HepG2 (cell line): ENCODE measurements at regions not wholly inside any gene's neighbourhood (a gene's known extent, or its start where the extent isn't known, plus 50 kb on each side); places are given as distances from the start of the nearest gene placed in this dataset.

Experiments used
- ATAC-seq: fragments of 200-7000 bp; cut with Tn5 transposase; 3 replicates; pipeline ENCODE4 v1.9.1; 2020; ENCODE audit warnings: mild to moderate bottlenecking, moderate library complexity
- BruUV-seq: library from RNA; stranded (reverse); fragments of 400-500 nt; replicated peaks from 2 replicates; lab custom pipeline; 2021; lab: Mats Ljungman, UMichigan
- CTCF ChIA-PET: fragments of 300-600 bp; formaldehyde crosslinking; extraction: SDS; loops from one replicate; lab custom pipeline; 2021; ENCODE audit warnings: low total read pairs, inconsistent platforms, low intra/inter-chr PET ratio; lab: Yijun Ruan, JAX
- POLR2A ChIA-PET: fragments of 350-600 bp; sonication (Branson Sonifier 250); formaldehyde crosslinking; loops from one replicate; lab custom pipeline; 2020; ENCODE audit warnings: antibody characterized with exemption, inconsistent platforms; lab: Yijun Ruan, JAX
- DNase-seq: peaks from one replicate; pipeline ENCODE4 v3.0.0-alpha.2; 2015; ENCODE audit warnings: low spot score
- FAIRE-seq: peaks from 3 replicates; lab custom pipeline; 2011; peaks lifted over from hg19 to GRCh38; lab: Jason Lieb, UNC
- H2AFZ ChIP-seq: one replicate; pipeline ENCODE4 v1.6.1; 2011; ENCODE audit warnings: low read length, inconsistent platforms
- H3K27ac ChIP-seq: fragments of 300-600 bp; 3 replicates; pipeline ENCODE4 v1.8.0; 2011; ENCODE audit warnings: mixed run types, mild to moderate bottlenecking, mixed read lengths, low read length, inconsistent platforms; ENCODE audit not compliant: insufficient read depth; ENCODE audit errors: extremely low read length
- H3K27me3 ChIP-seq, 2 experiments: fragments of 200-600 bp in 1 of 2; 2 replicates in 1 of 2; 3 replicates in 1 of 2; pipeline versions ENCODE4 v1.6.0 to v1.8.0; 2011; ENCODE audit warnings: low read length in 2 of 2, mild to moderate bottlenecking in 2 of 2, moderate library complexity in 2 of 2, inconsistent platforms in 1 of 2; ENCODE audit not compliant: insufficient read depth in 2 of 2, control insufficient read depth in 1 of 2
- H3K36me3 ChIP-seq, 2 experiments: fragments of 200-600 bp in 1 of 2; replicated peaks in 1 of 2; 2 replicates in 1 of 2; 3 replicates in 1 of 2; pipeline versions ENCODE4 v1.5.1 to v1.8.0; 2011; ENCODE audit warnings: low read length in 2 of 2, inconsistent platforms in 1 of 2; ENCODE audit not compliant: insufficient read depth in 2 of 2, control insufficient read depth in 1 of 2
- H3K4me1 ChIP-seq: 2 replicates; pipeline ENCODE4 v1.5.1; 2012; ENCODE audit warnings: low read length, inconsistent platforms; ENCODE audit not compliant: insufficient read depth
- H3K4me2 ChIP-seq: 2 replicates; pipeline ENCODE4 v1.6.0; 2011; ENCODE audit warnings: low read depth, low read length, inconsistent platforms
- H3K4me3 ChIP-seq, 3 experiments: fragments of 200-600 bp in 1 of 3; sonication (generic), shearing (Covaris generic) in 1 of 3; replicated peaks in 1 of 3; 2 replicates each; pipeline ENCODE4 v1.5.1; 2011 to 2016; ENCODE audit warnings: low read length in 3 of 3, inconsistent platforms in 2 of 3, low read depth in 2 of 3, mild to moderate bottlenecking in 2 of 3, control low read depth in 1 of 3, mixed read lengths in 1 of 3; ENCODE audit not compliant: insufficient read depth in 1 of 3
- H3K79me2 ChIP-seq: one replicate; pipeline ENCODE4 v1.6.1; 2011; ENCODE audit warnings: low read length, inconsistent platforms; ENCODE audit not compliant: insufficient read depth
- H3K9ac ChIP-seq: 2 replicates; pipeline ENCODE4 v1.6.0; 2011; ENCODE audit warnings: mild to moderate bottlenecking, low read depth, low read length, inconsistent platforms; ENCODE audit not compliant: insufficient read depth
- H3K9me3 ChIP-seq: 2 replicates; pipeline ENCODE4 v1.5.1; 2012; ENCODE audit warnings: mild to moderate bottlenecking, low read length
- H4K20me1 ChIP-seq: 2 replicates; pipeline ENCODE4 v1.6.0; 2011; ENCODE audit warnings: inconsistent platforms, mild to moderate bottlenecking, low read length, moderate library complexity; ENCODE audit not compliant: insufficient read depth
- ATF6 ChIP-seq: sonication (generic); formaldehyde crosslinking; conservative IDR thresholded peaks from 2 replicates; pipeline ENCODE4 v1.4.0; 2020; ENCODE audit warnings: missing genetic modification reagents
- BATF2 ChIP-seq: sonication (generic); formaldehyde crosslinking; IDR thresholded peaks from 2 replicates; pipeline ENCODE4 v1.8.0; 2022; ENCODE audit warnings: mild to moderate bottlenecking, missing genetic modification reagents, moderate library complexity
- MAFF ChIP-seq: IDR thresholded peaks from 2 replicates; pipeline ENCODE4 v1.6.1; 2011; ENCODE audit warnings: low read depth, low read length, improper control_type of control experiment
- MAFK ChIP-seq, 2 experiments: IDR thresholded peaks in 1 of 2; conservative IDR thresholded peaks in 1 of 2; 2 replicates each; pipeline ENCODE4 v1.6.1; 2011; ENCODE audit warnings: improper control_type of control experiment in 2 of 2, low read length in 2 of 2
- ZBTB46 ChIP-seq: sonication (generic); formaldehyde crosslinking; IDR thresholded peaks from 2 replicates; pipeline ENCODE4 v1.4.0; 2020; ENCODE audit warnings: mild to moderate bottlenecking, missing genetic modification reagents, borderline replicate concordance
- ZNF17 ChIP-seq: sonication (generic); formaldehyde crosslinking; IDR thresholded peaks from 2 replicates; pipeline ENCODE4 v1.5.0; 2020; ENCODE audit warnings: mild to moderate bottlenecking, missing genetic modification reagents
- ZNF496 ChIP-seq: sonication (generic); formaldehyde crosslinking; IDR thresholded peaks from 2 replicates; pipeline ENCODE4 v1.8.1; 2023; ENCODE audit warnings: mild to moderate bottlenecking, moderate library complexity, missing genetic modification reagents; ENCODE audit not compliant: insufficient replicate concordance
- ZNF670 ChIP-seq: sonication (generic); formaldehyde crosslinking; IDR thresholded peaks from 2 replicates; pipeline ENCODE4 v1.8.0; 2022; ENCODE audit warnings: mild to moderate bottlenecking, missing genetic modification reagents, borderline replicate concordance
- ZNF850 ChIP-seq: sonication (generic); formaldehyde crosslinking; conservative IDR thresholded peaks from 2 replicates; pipeline ENCODE4 v1.9.0; 2021; ENCODE audit warnings: mild to moderate bottlenecking, missing genetic modification reagents
- ZNF883 ChIP-seq: sonication (generic); formaldehyde crosslinking; IDR thresholded peaks from 2 replicates; pipeline ENCODE4 v1.5.1; 2020; ENCODE audit warnings: mild to moderate bottlenecking, missing genetic modification reagents; ENCODE audit errors: not compliant biosample characterization
- WGBS: methylation state at CpG from one replicate; pipeline ENCODE4 v1.1.6; 2017; ENCODE audit warnings: low lambda C conversion rate; 5-methylcytosine and 5-hydroxymethylcytosine counted together
- in situ Hi-C: cut with HindIII; loops from 2 replicates; pipeline ENCODE4 v1.10.0; 2017; ENCODE audit warnings: low pct_unique_long_range_greater_than_20kb; ENCODE audit not compliant: extremely low pct_ligation_motif_present
- intact Hi-C: fragments of 100-400 bp; cut with micrococcal nuclease; formaldehyde crosslinking; loops from one replicate; pipeline ENCODE4 v1.10.0; 2022; ENCODE audit not compliant: unreplicated experiment
- TF ChIP-seq, protein P1 (sequence below), 2 experiments: sonication (generic) in 1 of 2; formaldehyde crosslinking in 1 of 2; IDR thresholded peaks; 2 replicates each; pipeline versions ENCODE4 v1.4.0 to v1.6.1; 2018 to 2020; ENCODE audit warnings: missing genetic modification reagents in 2 of 2, borderline replicate concordance in 1 of 2, low read depth in 1 of 2, mild to moderate bottlenecking in 1 of 2, missing biosample characterization in 1 of 2

DNA sequence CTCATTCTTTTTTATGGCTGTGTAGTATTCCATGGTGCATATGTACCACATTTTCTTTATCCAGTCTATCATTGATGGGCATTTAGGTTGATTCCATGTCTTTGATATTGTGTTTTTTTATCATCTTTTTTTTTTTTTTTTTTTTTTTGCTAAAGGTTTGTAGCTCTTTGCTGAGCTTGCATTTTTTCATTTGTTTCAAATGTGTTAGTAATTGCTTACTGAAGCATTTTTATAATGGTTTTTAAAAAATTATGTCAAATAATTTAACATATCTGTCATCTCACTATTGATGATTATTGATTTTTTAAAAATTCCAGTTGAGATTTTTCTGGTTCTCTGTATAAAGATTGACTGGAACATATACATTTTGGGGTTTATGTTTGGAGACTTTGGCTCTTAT, 934.6 kb downstream of the TUSC7 start:
- Histone ChIP-seq H3K27me3 (no peaks in the 10 kb centered on the region), H3K36me3 (no peaks in the 10 kb centered on the region), H2AFZ (no peak overlapping the region), H3K4me3 (no peak overlapping the region), H3K4me2 (no peak overlapping the region), H3K9ac (no peak overlapping the region), H4K20me1 (no peaks in the 10 kb centered on the region), H3K79me2 (no peaks in the 10 kb centered on the region), H3K4me1 (no peaks in the 10 kb centered on the region), H3K27ac (no peak overlapping the region), H3K9me3 (no peaks in the 10 kb centered on the region)
- DNase-seq (no peak), ATAC-seq (no peak), FAIRE-seq (no peak)
- intact Hi-C loops (no loop called here), in situ Hi-C loops (no loop called here)
- ChIA-PET CTCF (no interaction called here), POLR2A (no interaction called here)
- TF ChIP-seq ATF6: no peak
- no peak for TF ChIP-seq ZNF883 (CRISPR knock-in tag)
- TF ChIP-seq MAFK (conservative IDR thresholded peaks at IDR 0.05 in 1 of 2, IDR thresholded peaks at IDR 0.05 in 1 of 2; ENCODE audit: low read length in 2 of 2): peak; percentile 87 to 96
- TF ChIP-seq MAFF: peak; percentile 95
- no TSS peak for BruUV-seq

DNA sequence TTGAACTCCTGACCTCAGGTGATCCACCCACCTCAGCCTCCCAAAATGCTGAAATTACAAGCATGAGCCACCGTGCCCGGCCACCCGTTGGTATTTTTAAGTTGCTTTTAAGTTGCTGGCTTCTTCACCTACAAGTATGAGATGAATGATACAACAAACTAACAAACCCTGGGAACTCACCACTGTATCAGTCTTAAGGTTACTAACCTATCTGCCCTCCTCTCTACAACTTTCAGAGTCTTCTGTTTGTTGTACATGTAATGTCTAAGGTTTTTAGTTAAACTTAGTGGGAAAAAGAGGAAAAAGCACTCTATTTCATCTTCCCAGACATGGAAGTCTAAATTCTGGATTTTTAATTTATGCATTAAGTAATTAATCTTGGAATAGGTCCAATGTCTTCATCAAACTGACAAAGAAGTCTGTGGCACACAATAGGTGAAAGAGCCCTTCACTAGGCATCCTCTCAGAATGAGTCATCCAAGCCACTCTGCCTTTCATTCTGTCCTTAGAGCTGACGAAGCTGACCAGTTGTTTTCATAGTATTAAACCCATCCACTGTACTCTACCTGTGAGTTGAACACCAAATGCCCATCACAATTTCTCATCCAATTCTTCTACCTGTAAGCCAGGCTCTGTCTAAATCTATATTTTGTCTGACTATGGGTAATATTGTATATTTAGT, 936.1 kb downstream of the TUSC7 start:
- no peak overlapping the region for H3K4me2 ChIP-seq
- H3K79me2 ChIP-seq: no peaks in the 10 kb centered on the region
- in situ Hi-C loops (no loop called here), intact Hi-C loops (no loop called here)
- FAIRE-seq (no peak), DNase-seq (no peak), ATAC-seq (no peak)
- no peak overlapping the region for H3K9ac ChIP-seq
- H3K9me3 ChIP-seq: no peaks in the 10 kb centered on the region
- H3K27me3 ChIP-seq: no peaks in the 10 kb centered on the region
- BruUV-seq: no TSS peak
- WGBS: 3% methylated on average over 4 of the region's 4 CpGs
- ChIA-PET CTCF (no interaction called here), POLR2A (no interaction called here)
- no peak overlapping the region for H3K27ac ChIP-seq
- H4K20me1 ChIP-seq: no peaks in the 10 kb centered on the region
- H2AFZ ChIP-seq: no peak overlapping the region
- no peaks in the 10 kb centered on the region for H3K4me1 ChIP-seq
- H3K36me3 ChIP-seq: no peaks in the 10 kb centered on the region
- H3K4me3 ChIP-seq: no peak overlapping the region
- TF ChIP-seq ZNF670 (CRISPR knock-in tag): no peak
- TF ChIP-seq ZBTB46: no peak
- TF ChIP-seq ZNF850 (CRISPR knock-in tag): no peak
- no peak for TF ChIP-seq ZNF496 (CRISPR knock-in tag)
- TF ChIP-seq, protein P1, sequence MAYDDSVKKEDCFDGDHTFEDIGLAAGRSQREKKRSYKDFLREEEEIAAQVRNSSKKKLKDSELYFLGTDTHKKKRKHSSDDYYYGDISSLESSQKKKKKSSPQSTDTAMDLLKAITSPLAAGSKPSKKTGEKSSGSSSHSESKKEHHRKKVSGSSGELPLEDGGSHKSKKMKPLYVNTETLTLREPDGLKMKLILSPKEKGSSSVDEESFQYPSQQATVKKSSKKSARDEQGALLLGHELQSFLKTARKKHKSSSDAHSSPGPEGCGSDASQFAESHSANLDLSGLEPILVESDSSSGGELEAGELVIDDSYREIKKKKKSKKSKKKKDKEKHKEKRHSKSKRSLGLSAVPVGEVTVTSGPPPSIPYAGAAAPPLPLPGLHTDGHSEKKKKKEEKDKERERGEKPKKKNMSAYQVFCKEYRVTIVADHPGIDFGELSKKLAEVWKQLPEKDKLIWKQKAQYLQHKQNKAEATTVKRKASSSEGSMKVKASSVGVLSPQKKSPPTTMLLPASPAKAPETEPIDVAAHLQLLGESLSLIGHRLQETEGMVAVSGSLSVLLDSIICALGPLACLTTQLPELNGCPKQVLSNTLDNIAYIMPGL (CRISPR knock-in tag; IDR thresholded peaks at IDR 0.05; ENCODE audit: borderline replicate concordance in 1 of 2, low read depth in 1 of 2): no peak
- no peak for TF ChIP-seq ZNF17 (CRISPR knock-in tag)
- TF ChIP-seq BATF2 (CRISPR knock-in tag): no peak
